ENCODE measurements at regions not wholly inside any gene's neighbourhood (a gene's known extent, or its start where the extent isn't known, plus 50 kb on each side); places are given as distances from the start of the nearest gene placed in this dataset.
"Not testable (repeated sequence)": the region's sequence is repeated elsewhere in the genome, so short reads cannot be mapped to it uniquely, and the experiment has no call there.

GRCh38 chr4:95761871-95762270, 78.0 kb upstream of the PDHA2 start:
- Histone ChIP-seq H4K20me1 (ENCODE audit: insufficient read depth, poor library complexity, severe bottlenecking) (no peaks in the 10 kb centered on the region), H3K4me2 (no peak overlapping the region), H3K27ac (no peak overlapping the region), H3K4me3 (no peak overlapping the region), H2AFZ (no peak overlapping the region), H3K9me3 (ENCODE audit: low read depth) (no peaks in the 10 kb centered on the region), H3K36me3 (replicated peaks; ENCODE audit: insufficient read depth, low read depth) (no peaks in the 10 kb centered on the region), H3K27me3 (no peaks in the 10 kb centered on the region), H3K9me2 (replicated peaks; ENCODE audit: insufficient read depth) (no peaks in the 10 kb centered on the region), H3K79me2 (no peaks in the 10 kb centered on the region), H3K4me1 (ENCODE audit: insufficient read depth) (no peaks in the 10 kb centered on the region)
- TF ChIP-seq, protein P1, sequence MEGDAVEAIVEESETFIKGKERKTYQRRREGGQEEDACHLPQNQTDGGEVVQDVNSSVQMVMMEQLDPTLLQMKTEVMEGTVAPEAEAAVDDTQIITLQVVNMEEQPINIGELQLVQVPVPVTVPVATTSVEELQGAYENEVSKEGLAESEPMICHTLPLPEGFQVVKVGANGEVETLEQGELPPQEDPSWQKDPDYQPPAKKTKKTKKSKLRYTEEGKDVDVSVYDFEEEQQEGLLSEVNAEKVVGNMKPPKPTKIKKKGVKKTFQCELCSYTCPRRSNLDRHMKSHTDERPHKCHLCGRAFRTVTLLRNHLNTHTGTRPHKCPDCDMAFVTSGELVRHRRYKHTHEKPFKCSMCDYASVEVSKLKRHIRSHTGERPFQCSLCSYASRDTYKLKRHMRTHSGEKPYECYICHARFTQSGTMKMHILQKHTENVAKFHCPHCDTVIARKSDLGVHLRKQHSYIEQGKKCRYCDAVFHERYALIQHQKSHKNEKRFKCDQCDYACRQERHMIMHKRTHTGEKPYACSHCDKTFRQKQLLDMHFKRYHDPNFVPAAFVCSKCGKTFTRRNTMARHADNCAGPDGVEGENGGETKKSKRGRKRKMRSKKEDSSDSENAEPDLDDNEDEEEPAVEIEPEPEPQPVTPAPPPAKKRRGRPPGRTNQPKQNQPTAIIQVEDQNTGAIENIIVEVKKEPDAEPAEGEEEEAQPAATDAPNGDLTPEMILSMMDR (IDR thresholded peaks at IDR 0.05; ENCODE audit: poor library complexity) = no peak
- TF ChIP-seq EZH2phosphoT487 (IDR thresholded peaks at IDR 0.05; ENCODE audit: low read depth, severe bottlenecking, unreplicated experiment) = no peak
- TF ChIP-seq EZH2 (IDR thresholded peaks at IDR 0.05; ENCODE audit: borderline replicate concordance) = no peak
- DNase-seq (ENCODE audit: low spot score) = no peak
- 81% methylated on average over 3 of the region's 3 CpGs for WGBS (ENCODE audit: low lambda C conversion rate, missing lambda C conversion rate)

DNA sequence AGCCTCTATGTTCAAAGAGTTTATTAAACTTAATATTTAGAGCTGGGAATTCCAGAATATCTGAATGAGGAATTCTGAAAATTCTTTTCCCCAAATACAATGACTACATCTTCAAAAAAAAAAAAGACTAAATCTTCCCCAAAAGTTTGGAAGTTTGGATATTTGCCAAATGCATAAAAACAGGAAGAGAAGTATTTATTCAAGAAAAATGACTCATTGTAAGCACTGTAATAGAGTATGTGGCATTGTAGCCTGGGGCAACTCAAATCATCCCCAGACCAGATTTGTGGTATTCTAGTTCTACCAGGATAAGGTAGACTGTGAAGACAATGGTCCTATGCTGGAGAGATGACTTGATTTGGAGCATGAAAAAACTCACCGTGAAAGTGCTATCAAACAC, 78.5 kb upstream of the PDHA2 start:
- H3K9me3 ChIP-seq (ENCODE audit: low read depth) = no peaks in the 10 kb centered on the region
- no peaks in the 10 kb centered on the region for H4K20me1 ChIP-seq (ENCODE audit: insufficient read depth, poor library complexity, severe bottlenecking)
- TF ChIP-seq EZH2phosphoT487 (IDR thresholded peaks at IDR 0.05; ENCODE audit: low read depth, severe bottlenecking, unreplicated experiment) (no peak), EZH2 (IDR thresholded peaks at IDR 0.05; ENCODE audit: borderline replicate concordance) (no peak)
- TF ChIP-seq, protein P1 (IDR thresholded peaks at IDR 0.05; ENCODE audit: poor library complexity) = no peak
- H2AFZ ChIP-seq = no peak overlapping the region
- H3K4me1 ChIP-seq (ENCODE audit: insufficient read depth) = no peaks in the 10 kb centered on the region
- no peaks in the 10 kb centered on the region for H3K27me3 ChIP-seq
- peak; percentile 4 for DNase-seq (ENCODE audit: low spot score)
- no peaks in the 10 kb centered on the region for H3K79me2 ChIP-seq
- no peaks in the 10 kb centered on the region for H3K36me3 ChIP-seq (replicated peaks; ENCODE audit: insufficient read depth, low read depth)
- no peak overlapping the region for H3K4me2 ChIP-seq
- H3K9me2 ChIP-seq (replicated peaks; ENCODE audit: insufficient read depth) = no peaks in the 10 kb centered on the region
- no peak overlapping the region for H3K4me3 ChIP-seq
- WGBS (ENCODE audit: low lambda C conversion rate, missing lambda C conversion rate) = 64% methylated on average over 1 of the region's 1 CpG
- H3K27ac ChIP-seq = no peak overlapping the region

DNA sequence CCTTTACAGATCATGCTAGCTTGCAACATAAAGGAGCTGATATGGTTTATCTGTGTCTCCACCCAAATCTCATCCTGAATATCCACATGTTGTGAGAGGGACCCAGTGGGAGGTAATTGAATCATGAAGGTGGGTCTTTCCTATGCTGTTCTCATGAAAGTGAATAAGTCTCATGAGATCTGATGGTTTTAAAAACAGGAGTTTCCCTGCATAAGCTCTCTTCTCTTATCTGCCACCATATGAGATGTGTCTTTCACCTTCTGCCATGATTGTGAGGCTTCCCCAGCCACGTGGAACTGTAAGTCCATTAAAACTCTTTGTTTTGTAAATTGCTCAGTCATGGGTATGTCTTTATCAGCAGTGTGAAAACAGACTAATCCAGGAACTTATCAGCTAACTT, 79.2 kb upstream of the PDHA2 start:
- H3K4me1 ChIP-seq (ENCODE audit: insufficient read depth); H3K27me3 ChIP-seq; H3K4me2 ChIP-seq; H3K79me2 ChIP-seq; H3K4me3 ChIP-seq; H3K36me3 ChIP-seq (replicated peaks; ENCODE audit: insufficient read depth, low read depth); H3K9me2 ChIP-seq (replicated peaks; ENCODE audit: insufficient read depth); H4K20me1 ChIP-seq (ENCODE audit: insufficient read depth, poor library complexity, severe bottlenecking); H3K9me3 ChIP-seq (ENCODE audit: low read depth); H3K27ac ChIP-seq; DNase-seq (ENCODE audit: low spot score): not testable (repeated sequence)
- WGBS (ENCODE audit: low lambda C conversion rate, missing lambda C conversion rate) = 4% methylated on average over 1 of the region's 1 CpG
- peak overlapping the region; percentile 0 for H2AFZ ChIP-seq

- Histone ChIP-seq H3K27ac (no peak overlapping the region), H2AFZ (no peak overlapping the region), H3K27me3 (no peaks in the 10 kb centered on the region), H3K79me2 (no peaks in the 10 kb centered on the region), H3K4me1 (ENCODE audit: insufficient read depth) (no peaks in the 10 kb centered on the region), H3K36me3 (replicated peaks; ENCODE audit: insufficient read depth, low read depth) (no peaks in the 10 kb centered on the region), H3K4me3 (no peak overlapping the region), H3K9me2 (replicated peaks; ENCODE audit: insufficient read depth) (no peaks in the 10 kb centered on the region), H3K9me3 (ENCODE audit: low read depth) (no peaks in the 10 kb centered on the region), H4K20me1 (ENCODE audit: insufficient read depth, poor library complexity, severe bottlenecking) (no peaks in the 10 kb centered on the region), H3K4me2 (no peak overlapping the region)
- no peak for TF ChIP-seq EZH2phosphoT487 (IDR thresholded peaks at IDR 0.05; ENCODE audit: low read depth, severe bottlenecking, unreplicated experiment)
- no peak for DNase-seq (ENCODE audit: low spot score)
These were observed 81.9 kb upstream of the PDHA2 start for GRCh38 chr4:95758001-95758400.

GRCh38 chr4:95754667-95755066, 85.2 kb upstream of the PDHA2 start:
- TF ChIP-seq EZH2 (IDR thresholded peaks at IDR 0.05; ENCODE audit: borderline replicate concordance) = no peak
- no peak for TF ChIP-seq EZH2phosphoT487 (IDR thresholded peaks at IDR 0.05; ENCODE audit: low read depth, severe bottlenecking, unreplicated experiment)
- TF ChIP-seq, protein P1 (IDR thresholded peaks at IDR 0.05; ENCODE audit: poor library complexity) = no peak
- no peak for DNase-seq (ENCODE audit: low spot score)
- no peaks in the 10 kb centered on the region for H3K9me2 ChIP-seq (replicated peaks; ENCODE audit: insufficient read depth)
- H3K27me3 ChIP-seq = no peaks in the 10 kb centered on the region
- H3K4me3 ChIP-seq = no peak overlapping the region
- WGBS (ENCODE audit: low lambda C conversion rate, missing lambda C conversion rate) = 84% methylated on average over 2 of the region's 2 CpGs
- H3K79me2 ChIP-seq = no peaks in the 10 kb centered on the region
- no peaks in the 10 kb centered on the region for H3K36me3 ChIP-seq (replicated peaks; ENCODE audit: insufficient read depth, low read depth)
- no peaks in the 10 kb centered on the region for H4K20me1 ChIP-seq (ENCODE audit: insufficient read depth, poor library complexity, severe bottlenecking)
- no peaks in the 10 kb centered on the region for H3K4me1 ChIP-seq (ENCODE audit: insufficient read depth)
- H2AFZ ChIP-seq = no peak overlapping the region
- no peak overlapping the region for H3K4me2 ChIP-seq
- no peak overlapping the region for H3K27ac ChIP-seq
- no peaks in the 10 kb centered on the region for H3K9me3 ChIP-seq (ENCODE audit: low read depth)
